Kidney epithelial cell (primary cell): ENCODE measurements at regions not wholly inside any gene's neighbourhood (a gene's known extent, or its start where the extent isn't known, plus 50 kb on each side); places are given as distances from the start of the nearest gene placed in this dataset.

Experiments
- DNase-seq: peaks from one replicate; pipeline ENCODE4 v3.0.0-alpha.2; 2010; ENCODE audit warnings: low read depth
- H3K27me3 ChIP-seq: 2 replicates; pipeline ENCODE4 v1.6.0; 2011; ENCODE audit warnings: low read length; ENCODE audit not compliant: control insufficient read depth, insufficient read depth
- H3K36me3 ChIP-seq: 2 replicates; pipeline ENCODE4 v1.5.1; 2011; ENCODE audit warnings: low read length; ENCODE audit not compliant: control insufficient read depth, insufficient read depth
- H3K4me3 ChIP-seq: 2 replicates; pipeline ENCODE4 v1.5.1; 2011; ENCODE audit warnings: low read depth, mild to moderate bottlenecking, control low read depth, low read length
- CTCF ChIP-seq: IDR thresholded peaks from 2 replicates; pipeline ENCODE4 v1.5.1; 2011; ENCODE audit warnings: mild to moderate bottlenecking, moderate library complexity, low read length, control low read depth, inconsistent platforms; ENCODE audit not compliant: insufficient read depth, poor library complexity, severe bottlenecking

GRCh38 chr2:144877893-144878292, 358.0 kb upstream of the ZEB2 start:
- Histone ChIP-seq H3K36me3 (no peaks in the 10 kb centered on the region), H3K4me3 (no peak overlapping the region), H3K27me3 (no peaks in the 10 kb centered on the region)
- no peak for DNase-seq
- TF ChIP-seq CTCF = no peak

GRCh38 chr2:144876013-144876412, 356.1 kb upstream of the ZEB2 start:
- Histone ChIP-seq H3K36me3 (no peaks in the 10 kb centered on the region), H3K27me3 (no peaks in the 10 kb centered on the region), H3K4me3 (no peak overlapping the region)
- no peak for DNase-seq
- TF ChIP-seq CTCF = no peak

- DNase-seq = no peak
- H3K27me3 ChIP-seq = no peaks in the 10 kb centered on the region
- no peaks in the 10 kb centered on the region for H3K36me3 ChIP-seq
- no peak for TF ChIP-seq CTCF
- H3K4me3 ChIP-seq = no peak overlapping the region
Measured at GRCh38 chr2:144875290-144875969, 355.5 kb upstream of the ZEB2 start.

- DNase-seq = no peak
- no peak for TF ChIP-seq CTCF
- Histone ChIP-seq H3K36me3 (no peaks in the 10 kb centered on the region), H3K4me3 (no peak overlapping the region), H3K27me3 (no peaks in the 10 kb centered on the region)
Measured at GRCh38 chr2:144865670-144866069, 345.8 kb upstream of the ZEB2 start.

GRCh38 chr2:144859716-144860115, 339.8 kb upstream of the ZEB2 start:
- H3K4me3 ChIP-seq = no peak overlapping the region
- H3K36me3 ChIP-seq = no peaks in the 10 kb centered on the region
- TF ChIP-seq CTCF = no peak
- no peaks in the 10 kb centered on the region for H3K27me3 ChIP-seq
- no peak for DNase-seq

- TF ChIP-seq CTCF = no peak
- Histone ChIP-seq H3K4me3 (no peak overlapping the region), H3K27me3 (no peaks in the 10 kb centered on the region), H3K36me3 (no peaks in the 10 kb centered on the region)
- DNase-seq = no peak
Measured at GRCh38 chr2:144858211-144858610, 338.3 kb upstream of the ZEB2 start.
